Keratinocyte (primary cell): ENCODE measurements at regions not wholly inside any gene's neighbourhood (a gene's known extent, or its start where the extent isn't known, plus 50 kb on each side); places are given as distances from the start of the nearest gene placed in this dataset.

Source experiments
- DNase-seq: peaks from one replicate; pipeline ENCODE4 v3.0.0-alpha.2; 2011; ENCODE audit warnings: low read depth, missing footprints, low spot score
- FAIRE-seq: peaks from 2 replicates; lab custom pipeline; 2011; peaks lifted over from hg19 to GRCh38; lab: Jason Lieb, UNC
- H2AFZ ChIP-seq: 2 replicates; pipeline ENCODE4 v1.6.0; 2012; ENCODE audit warnings: low read length, control low read depth, inconsistent platforms; ENCODE audit not compliant: control insufficient read depth
- H3K27ac ChIP-seq: 2 replicates; pipeline ENCODE4 v1.5.1; 2011; ENCODE audit warnings: low read length; ENCODE audit not compliant: control insufficient read depth, insufficient read depth
- H3K27me3 ChIP-seq: 3 replicates; pipeline ENCODE4 v1.6.0; 2011; ENCODE audit warnings: low read length; ENCODE audit not compliant: control insufficient read depth, insufficient read depth; ENCODE audit errors: extremely low read depth
- H3K36me3 ChIP-seq, 2 experiments: 2 replicates in 1 of 2; 3 replicates in 1 of 2; pipeline ENCODE4 v1.5.1; 2011; ENCODE audit warnings: low read length in 2 of 2, mild to moderate bottlenecking in 1 of 2; ENCODE audit not compliant: control insufficient read depth in 2 of 2, insufficient read depth in 2 of 2; ENCODE audit errors: extremely low read depth in 1 of 2
- H3K4me1 ChIP-seq: 3 replicates; pipeline ENCODE4 v1.5.1; 2011; ENCODE audit warnings: low read length; ENCODE audit not compliant: control insufficient read depth, insufficient read depth; ENCODE audit errors: extremely low read depth
- H3K4me2 ChIP-seq: 3 replicates; pipeline ENCODE4 v1.6.0; 2011; ENCODE audit warnings: low read depth, low read length; ENCODE audit not compliant: control insufficient read depth, insufficient read depth; ENCODE audit errors: extremely low read depth
- H3K4me3 ChIP-seq, 3 experiments: fragments of 200-600 bp in 1 of 3; sonication (generic) in 1 of 3; 2 replicates in 2 of 3; 3 replicates in 1 of 3; pipeline ENCODE4 v1.5.1; 2011 to 2016; ENCODE audit warnings: low read length in 3 of 3, mild to moderate bottlenecking in 3 of 3, control low read depth in 2 of 3, inconsistent platforms in 1 of 3, low read depth in 1 of 3, mixed read lengths in 1 of 3, mixed run types in 1 of 3, moderate library complexity in 1 of 3; ENCODE audit not compliant: control insufficient read depth in 2 of 3, insufficient read depth in 2 of 3; ENCODE audit errors: extremely low read depth in 1 of 3
- H3K79me2 ChIP-seq: 2 replicates; pipeline ENCODE4 v1.6.0; 2012; ENCODE audit warnings: low read length; ENCODE audit not compliant: control insufficient read depth, insufficient read depth
- H3K9ac ChIP-seq: 3 replicates; pipeline ENCODE4 v1.6.0; 2011; ENCODE audit warnings: low read length; ENCODE audit not compliant: control insufficient read depth, insufficient read depth; ENCODE audit errors: extremely low read depth
- H3K9me1 ChIP-seq: 3 replicates; pipeline ENCODE4 v1.6.0; 2011; ENCODE audit warnings: low read length; ENCODE audit not compliant: control insufficient read depth, insufficient read depth; ENCODE audit errors: extremely low read depth
- H3K9me3 ChIP-seq: 2 replicates; pipeline ENCODE4 v1.5.1; 2012; ENCODE audit warnings: low read depth, low read length; ENCODE audit not compliant: control insufficient read depth
- H4K20me1 ChIP-seq: 3 replicates; pipeline ENCODE4 v1.6.0; 2011; ENCODE audit warnings: low read length; ENCODE audit not compliant: control insufficient read depth, insufficient read depth; ENCODE audit errors: extremely low read depth
- EZH2 ChIP-seq: IDR thresholded peaks from one replicate; pipeline ENCODE4 v1.6.1; 2012; ENCODE audit warnings: inconsistent platforms, mild to moderate bottlenecking, low read length, moderate library complexity
- dilution Hi-C: fragments of 300-500 bp; cut with MboI; formaldehyde crosslinking; loops from one replicate; pipeline ENCODE4 v1.7.0; 2020; ENCODE audit warnings: low sequenced_read_pairs; ENCODE audit not compliant: extremely low pct_ligation_motif_present
- TF ChIP-seq, protein P1 (sequence below), 3 experiments: IDR thresholded peaks in 1 of 3; conservative IDR thresholded peaks in 1 of 3; optimal IDR thresholded peaks in 1 of 3; 2 replicates in 2 of 3; 3 replicates in 1 of 3; pipeline versions ENCODE3 to v1.5.1; 2011; ENCODE audit warnings: low read length in 3 of 3, mild to moderate bottlenecking in 3 of 3, moderate library complexity in 2 of 3, control low read depth in 1 of 3, inconsistent platforms in 1 of 3; ENCODE audit not compliant: insufficient read depth in 2 of 3; ENCODE audit errors: extremely low read depth in 1 of 3

DNA sequence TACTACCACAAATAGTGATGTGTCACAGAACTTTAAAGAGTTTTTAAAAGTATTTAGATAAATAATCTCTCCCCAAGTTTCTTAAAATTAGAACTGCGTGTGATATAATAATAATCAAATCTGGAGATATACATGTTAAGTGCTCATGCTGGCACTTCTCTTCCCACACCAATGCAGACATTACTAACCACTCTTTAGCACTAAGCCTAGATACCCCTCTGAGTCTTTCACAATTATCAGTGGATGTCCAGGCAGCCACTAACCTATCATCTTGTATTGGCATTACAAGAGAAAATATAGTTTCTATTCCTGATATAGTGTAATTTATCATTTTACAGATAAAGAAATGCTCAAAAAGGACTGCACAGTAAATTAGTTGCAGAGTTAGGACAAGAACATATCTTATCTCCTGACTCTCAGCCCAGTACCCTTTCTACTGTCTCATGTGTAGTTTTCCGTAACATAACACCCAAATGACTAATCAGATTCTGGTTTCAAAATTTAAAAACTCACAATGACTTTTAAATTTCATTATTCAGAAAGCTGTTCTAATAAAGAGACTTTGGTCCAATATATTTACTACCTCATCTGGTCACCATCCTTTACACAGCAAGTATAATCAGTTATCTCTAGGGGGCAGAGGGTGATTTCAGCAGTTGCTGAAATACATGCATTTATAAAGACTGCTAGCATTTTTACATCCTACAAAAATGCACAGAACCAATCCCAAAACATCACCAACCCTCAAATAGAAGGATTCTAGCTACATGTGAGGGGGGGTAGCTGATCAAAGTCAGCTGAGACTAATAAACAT lies 215.5 kb upstream of the MCHR2 start:
- Histone ChIP-seq H3K27me3 (no peaks in the 10 kb centered on the region), H4K20me1 (no peaks in the 10 kb centered on the region), H3K9me1 (no peaks in the 10 kb centered on the region), H3K4me3 (no peak overlapping the region), H3K36me3 (no peaks in the 10 kb centered on the region), H3K79me2 (no peaks in the 10 kb centered on the region), H3K4me1 (no peaks in the 10 kb centered on the region), H3K9me3 (no peaks in the 10 kb centered on the region), H3K27ac (no peak overlapping the region), H3K4me2 (no peak overlapping the region), H2AFZ (no peak overlapping the region), H3K9ac (no peak overlapping the region)
- TF ChIP-seq, protein P1, sequence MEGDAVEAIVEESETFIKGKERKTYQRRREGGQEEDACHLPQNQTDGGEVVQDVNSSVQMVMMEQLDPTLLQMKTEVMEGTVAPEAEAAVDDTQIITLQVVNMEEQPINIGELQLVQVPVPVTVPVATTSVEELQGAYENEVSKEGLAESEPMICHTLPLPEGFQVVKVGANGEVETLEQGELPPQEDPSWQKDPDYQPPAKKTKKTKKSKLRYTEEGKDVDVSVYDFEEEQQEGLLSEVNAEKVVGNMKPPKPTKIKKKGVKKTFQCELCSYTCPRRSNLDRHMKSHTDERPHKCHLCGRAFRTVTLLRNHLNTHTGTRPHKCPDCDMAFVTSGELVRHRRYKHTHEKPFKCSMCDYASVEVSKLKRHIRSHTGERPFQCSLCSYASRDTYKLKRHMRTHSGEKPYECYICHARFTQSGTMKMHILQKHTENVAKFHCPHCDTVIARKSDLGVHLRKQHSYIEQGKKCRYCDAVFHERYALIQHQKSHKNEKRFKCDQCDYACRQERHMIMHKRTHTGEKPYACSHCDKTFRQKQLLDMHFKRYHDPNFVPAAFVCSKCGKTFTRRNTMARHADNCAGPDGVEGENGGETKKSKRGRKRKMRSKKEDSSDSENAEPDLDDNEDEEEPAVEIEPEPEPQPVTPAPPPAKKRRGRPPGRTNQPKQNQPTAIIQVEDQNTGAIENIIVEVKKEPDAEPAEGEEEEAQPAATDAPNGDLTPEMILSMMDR (optimal IDR thresholded peaks at IDR 0.05 in 1 of 3, IDR thresholded peaks at IDR 0.05 in 1 of 3, conservative IDR thresholded peaks at IDR 0.05 in 1 of 3; ENCODE audit: extremely low read depth in 1 of 3, insufficient read depth in 2 of 3, low read length in 3 of 3), result no peak
- TF ChIP-seq EZH2, result no peak
- dilution Hi-C loops, result no loop called here
- DNase-seq, result no peak
- no peak for FAIRE-seq

DNA sequence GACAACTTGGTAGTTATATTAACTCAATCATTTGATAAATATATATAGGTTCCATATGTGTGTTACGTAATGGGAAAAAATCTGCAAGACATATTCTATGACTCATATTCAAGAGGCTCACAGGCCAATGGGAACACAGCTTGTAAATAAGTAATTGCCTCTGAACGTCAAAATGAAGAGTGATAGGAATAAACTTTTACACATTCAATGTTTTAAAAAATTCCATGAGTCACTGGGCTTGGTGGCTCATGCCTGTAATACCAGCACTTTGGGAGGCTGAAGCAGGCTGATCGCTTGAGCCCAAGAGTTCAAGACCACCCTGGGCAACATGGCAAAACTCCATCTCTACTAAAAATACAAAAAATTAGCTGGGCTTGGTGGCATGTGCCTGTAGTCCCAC lies 209.4 kb upstream of the MCHR2 start:
- DNase-seq (peak; percentile 71), FAIRE-seq (no peak)
- Histone ChIP-seq H3K4me2 (peak overlapping the region; percentile 61), H3K9me3 (no peaks in the 10 kb centered on the region), H3K9me1 (no peaks in the 10 kb centered on the region), H3K27me3 (no peaks in the 10 kb centered on the region), H3K27ac (peak overlapping the region; percentile 86), H3K36me3 (no peaks in the 10 kb centered on the region), H2AFZ (no peak overlapping the region), H3K9ac (no peak overlapping the region), H3K4me3 (no peak overlapping the region), H4K20me1 (no peaks in the 10 kb centered on the region), H3K4me1 (peaks cover 8% of the 10 kb centered on the region), H3K79me2 (no peaks in the 10 kb centered on the region)
- TF ChIP-seq EZH2, result no peak
- TF ChIP-seq, protein P1 (optimal IDR thresholded peaks at IDR 0.05 in 1 of 3, IDR thresholded peaks at IDR 0.05 in 1 of 3, conservative IDR thresholded peaks at IDR 0.05 in 1 of 3; ENCODE audit: extremely low read depth in 1 of 3, insufficient read depth in 2 of 3, low read length in 3 of 3), result no peak
- dilution Hi-C loops, result no loop called here
